ENCODE measurements at regions not wholly inside any gene's neighbourhood (a gene's known extent, or its start where the extent isn't known, plus 50 kb on each side); places are given as distances from the start of the nearest gene placed in this dataset.

GRCh38 chr18:37676276-37676675, 110.7 kb upstream of the CELF4 start:
- CTCF ChIA-PET, result no interaction called here
- POLR2A ChIA-PET, result no interaction called here
- TF ChIP-seq TARDBP (IDR thresholded peaks at IDR 0.05) (no peak), BHLHE40 (IDR thresholded peaks at IDR 0.05; ENCODE audit: borderline replicate concordance) (no peak), LEF1 (IDR thresholded peaks at IDR 0.05; ENCODE audit: borderline replicate concordance) (no peak), PKNOX1 (IDR thresholded peaks at IDR 0.05) (no peak), CTBP1 (IDR thresholded peaks at IDR 0.05; ENCODE audit: borderline replicate concordance) (no peak), ELF4 (IDR thresholded peaks at IDR 0.05) (no peak)
- DNase-seq (ENCODE audit: extremely low spot score), result no peak

- CTCF ChIA-PET, result no interaction called here
Observed at GRCh38 chr18:37675699-37676098, 110.1 kb upstream of the CELF4 start.

GRCh38 chr18:37674570-37674969, 109.0 kb upstream of the CELF4 start:
- TF ChIP-seq PKNOX1 (IDR thresholded peaks at IDR 0.05) (no peak), FOXK2 (IDR thresholded peaks at IDR 0.05) (no peak), CTBP1 (IDR thresholded peaks at IDR 0.05; ENCODE audit: borderline replicate concordance) (no peak), ARNT (IDR thresholded peaks at IDR 0.05) (no peak)
- CTCF ChIA-PET, result no interaction called here
- POLR2A ChIA-PET, result no interaction called here
- DNase-seq (ENCODE audit: extremely low spot score), result no peak

More at GRCh38 chr18:37675699-37676098, 110.1 kb upstream of the CELF4 start:
- no peak for DNase-seq (ENCODE audit: extremely low spot score)
- POLR2A ChIA-PET, result no interaction called here
- TF ChIP-seq SP1 (IDR thresholded peaks at IDR 0.05) (no peak), ELF4 (IDR thresholded peaks at IDR 0.05) (no peak), ARNT (IDR thresholded peaks at IDR 0.05) (no peak), L3MBTL2 (conservative IDR thresholded peaks at IDR 0.05) (no peak), BHLHE40 (IDR thresholded peaks at IDR 0.05; ENCODE audit: borderline replicate concordance) (no peak), FOXA1 (IDR thresholded peaks at IDR 0.05) (no peak), HDGF (IDR thresholded peaks at IDR 0.05; ENCODE audit: borderline replicate concordance) (no peak), PKNOX1 (IDR thresholded peaks at IDR 0.05) (no peak), TARDBP (IDR thresholded peaks at IDR 0.05) (no peak), CTBP1 (IDR thresholded peaks at IDR 0.05; ENCODE audit: borderline replicate concordance) (no peak), ZNF384 (IDR thresholded peaks at IDR 0.05) (no peak), LEF1 (IDR thresholded peaks at IDR 0.05; ENCODE audit: borderline replicate concordance) (no peak), NFRKB (IDR thresholded peaks at IDR 0.05) (no peak), FOXK2 (IDR thresholded peaks at IDR 0.05) (no peak), SUZ12 (IDR thresholded peaks at IDR 0.05) (no peak), FOXM1 (IDR thresholded peaks at IDR 0.05; ENCODE audit: borderline replicate concordance) (no peak)

GRCh38 chr18:37673671-37674070, 108.1 kb upstream of the CELF4 start:
- DNase-seq (ENCODE audit: extremely low spot score), result no peak
- ChIA-PET CTCF (no interaction called here), POLR2A (no interaction called here)
- TF ChIP-seq L3MBTL2 (conservative IDR thresholded peaks at IDR 0.05) (no peak), PKNOX1 (IDR thresholded peaks at IDR 0.05) (no peak)

GRCh38 chr18:37672932-37673595, 107.5 kb upstream of the CELF4 start:
- ChIA-PET POLR2A (no interaction called here), CTCF (no interaction called here)
- DNase-seq (ENCODE audit: extremely low spot score), result no peak
- TF ChIP-seq FOXA1 (IDR thresholded peaks at IDR 0.05) (no peak), FOXM1 (IDR thresholded peaks at IDR 0.05; ENCODE audit: borderline replicate concordance) (no peak), HDGF (IDR thresholded peaks at IDR 0.05; ENCODE audit: borderline replicate concordance) (no peak), ZNF384 (IDR thresholded peaks at IDR 0.05) (no peak)

- ChIA-PET CTCF (no interaction called here), POLR2A (no interaction called here)
- TF ChIP-seq HDGF (IDR thresholded peaks at IDR 0.05; ENCODE audit: borderline replicate concordance) (no peak), SUZ12 (IDR thresholded peaks at IDR 0.05) (no peak), ZNF384 (IDR thresholded peaks at IDR 0.05) (no peak), ELF4 (IDR thresholded peaks at IDR 0.05) (no peak), CTBP1 (IDR thresholded peaks at IDR 0.05; ENCODE audit: borderline replicate concordance) (no peak), BHLHE40 (IDR thresholded peaks at IDR 0.05; ENCODE audit: borderline replicate concordance) (no peak), LEF1 (IDR thresholded peaks at IDR 0.05; ENCODE audit: borderline replicate concordance) (no peak), SP1 (IDR thresholded peaks at IDR 0.05) (no peak), FOXA1 (IDR thresholded peaks at IDR 0.05) (no peak), L3MBTL2 (conservative IDR thresholded peaks at IDR 0.05) (no peak), PKNOX1 (IDR thresholded peaks at IDR 0.05) (no peak), NFRKB (IDR thresholded peaks at IDR 0.05) (no peak), TARDBP (IDR thresholded peaks at IDR 0.05) (no peak), FOXM1 (IDR thresholded peaks at IDR 0.05; ENCODE audit: borderline replicate concordance) (no peak), ARNT (IDR thresholded peaks at IDR 0.05) (no peak), FOXK2 (IDR thresholded peaks at IDR 0.05) (no peak)
- no peak for DNase-seq (ENCODE audit: extremely low spot score)
Observed at GRCh38 chr18:37672001-37672400, 106.4 kb upstream of the CELF4 start.

All from HEK293T (cell line).